ENCODE measurements at regions not wholly inside any gene's neighbourhood (a gene's known extent, or its start where the extent isn't known, plus 50 kb on each side); places are given as distances from the start of the nearest gene placed in this dataset.
"Not testable (repeated sequence)": the region's sequence is repeated elsewhere in the genome, so short reads cannot be mapped to it uniquely, and the experiment has no call there.

GRCh38 chr3:162897291-162897690, 1400.7 kb downstream of the OTOL1 start:
- DNase-seq, result no peak

GRCh38 chr3:162932503-162932902, 1435.9 kb downstream of the OTOL1 start:
- no peak for DNase-seq

GRCh38 chr3:162933656-162934055, 1437.0 kb downstream of the OTOL1 start:
- no peak for DNase-seq

- no peak for DNase-seq
These were observed 1440.1 kb downstream of the OTOL1 start for GRCh38 chr3:162936706-162937105.

- DNase-seq, result no peak
These were observed 1441.5 kb downstream of the OTOL1 start for GRCh38 chr3:162938083-162938482.

GRCh38 chr3:162945626-162946025, 1449.0 kb downstream of the OTOL1 start:
- no peak for DNase-seq

- DNase-seq, result no peak
These were observed 1460.1 kb downstream of the OTOL1 start for GRCh38 chr3:162956711-162957110.

GRCh38 chr3:162960269-162960668, 1463.7 kb downstream of the OTOL1 start:
- no peak for DNase-seq

- no peak for DNase-seq
These were observed 1473.7 kb downstream of the OTOL1 start for GRCh38 chr3:162970292-162970691.

- DNase-seq, result no peak
These were observed 1475.1 kb downstream of the OTOL1 start for GRCh38 chr3:162971715-162972114.

GRCh38 chr3:162973428-162973917, 1476.9 kb downstream of the OTOL1 start:
- no peak for DNase-seq

- DNase-seq, result no peak
These were observed 1481.5 kb downstream of the OTOL1 start for GRCh38 chr3:162978136-162978535.

GRCh38 chr3:162984746-162985145, 1488.1 kb downstream of the OTOL1 start:
- DNase-seq, result no peak

GRCh38 chr3:162987085-162987794, 1490.6 kb downstream of the OTOL1 start:
- not testable (repeated sequence) for DNase-seq

GRCh38 chr3:162992741-162993140, 1496.1 kb downstream of the OTOL1 start:
- no peak for DNase-seq

GRCh38 chr3:162994165-162994564, 1497.6 kb downstream of the OTOL1 start:
- DNase-seq, result no peak

- no peak for DNase-seq
These were observed 1499.8 kb downstream of the OTOL1 start for GRCh38 chr3:162996368-162996767.

GRCh38 chr3:162998205-162998604, 1501.6 kb downstream of the OTOL1 start:
- no peak for DNase-seq

GRCh38 chr3:163011596-163011995, 1515.0 kb downstream of the OTOL1 start:
- no peak for DNase-seq

GRCh38 chr3:163016251-163016650, 1519.6 kb downstream of the OTOL1 start:
- DNase-seq, result no peak

GRCh38 chr3:163018067-163018466, 1521.5 kb downstream of the OTOL1 start:
- no peak for DNase-seq

- DNase-seq, result no peak
These were observed 1522.1 kb downstream of the OTOL1 start for GRCh38 chr3:163018664-163019063.

GRCh38 chr3:163019260-163019659, 1522.7 kb downstream of the OTOL1 start:
- no peak for DNase-seq

GRCh38 chr3:163033652-163034051, 1537.0 kb downstream of the OTOL1 start:
- no peak for DNase-seq

GRCh38 chr3:163039636-163040035, 1543.0 kb downstream of the OTOL1 start:
- DNase-seq, result no peak
